Esophagus muscularis mucosa (tissue), 4 donors: ENCODE measurements at regions not wholly inside any gene's neighbourhood (a gene's known extent, or its start where the extent isn't known, plus 50 kb on each side); places are given as distances from the start of the nearest gene placed in this dataset.

Source experiments
- CTCF ChIP-seq, 3 experiments: fragments of 200-600 bp in 2 of 3; fragments of 450-650 bp in 1 of 3; sonication (generic) in 2 of 3; IDR thresholded peaks; one replicate each; pipeline ENCODE4 v1.5.1; 2017 to 2019; ENCODE audit warnings: antibody characterized with exemption in 3 of 3, mild to moderate bottlenecking in 2 of 3, moderate library complexity in 1 of 3
- EP300 ChIP-seq: sonication (generic); formaldehyde crosslinking; IDR thresholded peaks from one replicate; pipeline ENCODE4 v1.6.1; 2017; ENCODE audit warnings: antibody characterized with exemption
- POLR2A ChIP-seq: fragments of 450-650 bp; IDR thresholded peaks from one replicate; pipeline ENCODE4 v1.6.1; 2017; ENCODE audit warnings: antibody characterized with exemption, moderate library complexity, mild to moderate bottlenecking, low read depth
- POLR2AphosphoS5 ChIP-seq, 2 donors: sonication (generic); formaldehyde crosslinking; IDR thresholded peaks; one replicate each; pipeline ENCODE4 v1.6.1; 2017; ENCODE audit warnings: antibody characterized with exemption in 2 of 2

- no peak for TF ChIP-seq CTCF (IDR thresholded peaks at IDR 0.05)
- TF ChIP-seq POLR2AphosphoS5 (IDR thresholded peaks at IDR 0.05): no peak
- no peak for TF ChIP-seq POLR2A
- TF ChIP-seq EP300: no peak
Measured at GRCh38 chr11:122205036-122205435, 89.0 kb upstream of the BLID start.
